Liver (tissue), 8 donors: ENCODE measurements at regions not wholly inside any gene's neighbourhood (a gene's known extent, or its start where the extent isn't known, plus 50 kb on each side); places are given as distances from the start of the nearest gene placed in this dataset.

Source experiments
- DNase-seq: peaks from one replicate; pipeline ENCODE4 v3.0.0-alpha.2; 2017; ENCODE audit warnings: low spot score
- H3K27ac ChIP-seq, 2 donors: one replicate each; pipeline ENCODE4 v1.7.0; 2013; ENCODE audit warnings: inconsistent platforms in 2 of 2, low read length in 2 of 2, control low read depth in 1 of 2, low read depth in 1 of 2, mild to moderate bottlenecking in 1 of 2
- H3K27me3 ChIP-seq, 4 donors: one replicate each; pipeline versions ENCODE4 v1.6.1 to v1.7.0; 2013; ENCODE audit warnings: low read length in 3 of 4, inconsistent platforms in 1 of 4, mild to moderate bottlenecking in 1 of 4, moderate library complexity in 1 of 4; ENCODE audit not compliant: control insufficient read depth in 4 of 4, insufficient read depth in 4 of 4
- H3K36me3 ChIP-seq, 4 donors: one replicate each; pipeline versions ENCODE4 v1.6.1 to v1.7.0; 2013; ENCODE audit warnings: low read length in 3 of 4, mild to moderate bottlenecking in 3 of 4, low read depth in 1 of 4, moderate library complexity in 1 of 4; ENCODE audit not compliant: control insufficient read depth in 4 of 4, insufficient read depth in 3 of 4
- H3K4me1 ChIP-seq, 4 donors: one replicate each; pipeline versions ENCODE4 v1.6.1 to v1.7.0; 2013; ENCODE audit warnings: low read length in 3 of 4, mild to moderate bottlenecking in 3 of 4, moderate library complexity in 1 of 4; ENCODE audit not compliant: control insufficient read depth in 4 of 4, insufficient read depth in 4 of 4
- H3K4me3 ChIP-seq, 3 donors: one replicate each; pipeline versions ENCODE4 v1.6.1 to v1.7.0; 2013; ENCODE audit warnings: low read length in 3 of 3, control low read depth in 1 of 3, low read depth in 1 of 3, mild to moderate bottlenecking in 1 of 3
- H3K9ac ChIP-seq, 2 donors: one replicate each; pipeline ENCODE4 v1.7.0; 2013; ENCODE audit warnings: low read length in 2 of 2, mild to moderate bottlenecking in 2 of 2, moderate library complexity in 2 of 2, control low read depth in 1 of 2, low read depth in 1 of 2
- H3K9me3 ChIP-seq, 4 donors: one replicate each; pipeline versions ENCODE4 v1.6.1 to v1.7.0; 2013; ENCODE audit warnings: low read length in 3 of 4; ENCODE audit not compliant: control insufficient read depth in 4 of 4
- FOXA1 ChIP-seq: IDR thresholded peaks from 2 replicates; pipeline ENCODE4 v1.6.1; 2016; ENCODE audit warnings: antibody characterized with exemption
- FOXA2 ChIP-seq: IDR thresholded peaks from 2 replicates; pipeline ENCODE4 v1.6.1; 2016; ENCODE audit warnings: antibody characterized with exemption
- GABPA ChIP-seq, 2 donors: IDR thresholded peaks in 1 of 2; conservative IDR thresholded peaks in 1 of 2; 2 replicates each; pipeline ENCODE4 v1.6.1; 2016; ENCODE audit warnings: antibody characterized with exemption in 2 of 2, mild to moderate bottlenecking in 1 of 2, moderate library complexity in 1 of 2
- HNF4A ChIP-seq, 2 donors: conservative IDR thresholded peaks; 2 replicates each; pipeline ENCODE4 v1.6.1; 2016; ENCODE audit warnings: antibody characterized with exemption in 2 of 2, mild to moderate bottlenecking in 2 of 2
- HNF4G ChIP-seq: IDR thresholded peaks from 2 replicates; pipeline ENCODE4 v1.6.1; 2016; ENCODE audit warnings: antibody characterized with exemption
- JUND ChIP-seq, 2 donors: IDR thresholded peaks; 2 replicates each; pipeline ENCODE4 v1.6.1; 2016; ENCODE audit warnings: antibody characterized with exemption in 2 of 2
- NR2F2 ChIP-seq: IDR thresholded peaks from 2 replicates; pipeline ENCODE4 v1.6.1; 2016; ENCODE audit warnings: antibody characterized with exemption
- RAD21 ChIP-seq, 2 donors: IDR thresholded peaks; 2 replicates each; pipeline ENCODE4 v1.6.1; 2016; ENCODE audit warnings: antibody characterized with exemption in 2 of 2, mild to moderate bottlenecking in 2 of 2
- RXRA ChIP-seq, 2 donors: IDR thresholded peaks; 2 replicates each; pipeline ENCODE4 v1.6.1; 2017 to 2018; ENCODE audit warnings: antibody characterized with exemption in 2 of 2, mild to moderate bottlenecking in 1 of 2
- SP1 ChIP-seq: IDR thresholded peaks from 2 replicates; pipeline ENCODE4 v1.6.1; 2018; ENCODE audit warnings: antibody characterized with exemption, mild to moderate bottlenecking
- TAF1 ChIP-seq: conservative IDR thresholded peaks from 2 replicates; pipeline ENCODE4 v1.6.1; 2016; ENCODE audit warnings: antibody characterized with exemption, mild to moderate bottlenecking
- WGBS: extraction: QIAGEN DNeasy Blood & Tissue Kit; methylation state at CpG from one replicate; pipeline ENCODE4 v1.1.7; 2013; 5-methylcytosine and 5-hydroxymethylcytosine counted together
- TF ChIP-seq, protein P1 (sequence below): IDR thresholded peaks from 2 replicates; pipeline ENCODE4 v1.6.1; 2016; ENCODE audit warnings: antibody characterized with exemption, mild to moderate bottlenecking
- TF ChIP-seq, protein P2 (sequence below): fragments of 150-350 bp; IDR thresholded peaks from 2 replicates; pipeline ENCODE4 v1.5.1; 2017; ENCODE audit warnings: improper control_type of control experiment, low read depth, low read length; ENCODE audit not compliant: missing input control
- TF ChIP-seq, protein P3 (sequence below): IDR thresholded peaks from 2 replicates; pipeline ENCODE4 v1.6.1; 2016; ENCODE audit warnings: antibody characterized with exemption
- TF ChIP-seq, protein P4 (sequence below): IDR thresholded peaks from 2 replicates; pipeline ENCODE4 v1.6.1; 2016; ENCODE audit warnings: antibody characterized with exemption
- TF ChIP-seq, protein P5 (sequence below): IDR thresholded peaks from 2 replicates; pipeline ENCODE4 v1.6.1; 2016; ENCODE audit warnings: antibody characterized with exemption
- donor health status: healthy.
- donor health status: healthy.
- donor health status: healthy.
- donor health status: healthy.
- donor health status: healthy.

DNA sequence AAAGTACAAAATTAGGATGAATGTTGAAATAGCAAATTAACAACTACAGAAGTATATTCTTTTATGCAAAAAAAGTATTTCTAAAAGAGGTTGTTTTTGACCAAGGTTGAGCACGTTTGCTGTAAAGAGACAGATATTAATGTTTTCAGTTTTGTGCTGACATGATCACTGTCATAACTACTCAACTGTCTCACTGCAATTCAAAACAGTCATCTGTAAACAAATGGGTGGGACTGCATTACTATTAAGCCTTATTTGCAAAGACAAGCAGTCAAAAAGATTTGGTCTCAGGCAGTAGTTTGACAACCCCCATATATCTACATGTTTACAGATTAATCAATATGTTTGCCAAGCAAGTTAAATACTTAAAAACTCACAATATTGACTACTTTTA lies 109.1 kb upstream of the ZNF385D start (continued):
- TF ChIP-seq, protein P1, sequence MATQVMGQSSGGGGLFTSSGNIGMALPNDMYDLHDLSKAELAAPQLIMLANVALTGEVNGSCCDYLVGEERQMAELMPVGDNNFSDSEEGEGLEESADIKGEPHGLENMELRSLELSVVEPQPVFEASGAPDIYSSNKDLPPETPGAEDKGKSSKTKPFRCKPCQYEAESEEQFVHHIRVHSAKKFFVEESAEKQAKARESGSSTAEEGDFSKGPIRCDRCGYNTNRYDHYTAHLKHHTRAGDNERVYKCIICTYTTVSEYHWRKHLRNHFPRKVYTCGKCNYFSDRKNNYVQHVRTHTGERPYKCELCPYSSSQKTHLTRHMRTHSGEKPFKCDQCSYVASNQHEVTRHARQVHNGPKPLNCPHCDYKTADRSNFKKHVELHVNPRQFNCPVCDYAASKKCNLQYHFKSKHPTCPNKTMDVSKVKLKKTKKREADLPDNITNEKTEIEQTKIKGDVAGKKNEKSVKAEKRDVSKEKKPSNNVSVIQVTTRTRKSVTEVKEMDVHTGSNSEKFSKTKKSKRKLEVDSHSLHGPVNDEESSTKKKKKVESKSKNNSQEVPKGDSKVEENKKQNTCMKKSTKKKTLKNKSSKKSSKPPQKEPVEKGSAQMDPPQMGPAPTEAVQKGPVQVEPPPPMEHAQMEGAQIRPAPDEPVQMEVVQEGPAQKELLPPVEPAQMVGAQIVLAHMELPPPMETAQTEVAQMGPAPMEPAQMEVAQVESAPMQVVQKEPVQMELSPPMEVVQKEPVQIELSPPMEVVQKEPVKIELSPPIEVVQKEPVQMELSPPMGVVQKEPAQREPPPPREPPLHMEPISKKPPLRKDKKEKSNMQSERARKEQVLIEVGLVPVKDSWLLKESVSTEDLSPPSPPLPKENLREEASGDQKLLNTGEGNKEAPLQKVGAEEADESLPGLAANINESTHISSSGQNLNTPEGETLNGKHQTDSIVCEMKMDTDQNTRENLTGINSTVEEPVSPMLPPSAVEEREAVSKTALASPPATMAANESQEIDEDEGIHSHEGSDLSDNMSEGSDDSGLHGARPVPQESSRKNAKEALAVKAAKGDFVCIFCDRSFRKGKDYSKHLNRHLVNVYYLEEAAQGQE, result no peak
- TF ChIP-seq, protein P2, sequence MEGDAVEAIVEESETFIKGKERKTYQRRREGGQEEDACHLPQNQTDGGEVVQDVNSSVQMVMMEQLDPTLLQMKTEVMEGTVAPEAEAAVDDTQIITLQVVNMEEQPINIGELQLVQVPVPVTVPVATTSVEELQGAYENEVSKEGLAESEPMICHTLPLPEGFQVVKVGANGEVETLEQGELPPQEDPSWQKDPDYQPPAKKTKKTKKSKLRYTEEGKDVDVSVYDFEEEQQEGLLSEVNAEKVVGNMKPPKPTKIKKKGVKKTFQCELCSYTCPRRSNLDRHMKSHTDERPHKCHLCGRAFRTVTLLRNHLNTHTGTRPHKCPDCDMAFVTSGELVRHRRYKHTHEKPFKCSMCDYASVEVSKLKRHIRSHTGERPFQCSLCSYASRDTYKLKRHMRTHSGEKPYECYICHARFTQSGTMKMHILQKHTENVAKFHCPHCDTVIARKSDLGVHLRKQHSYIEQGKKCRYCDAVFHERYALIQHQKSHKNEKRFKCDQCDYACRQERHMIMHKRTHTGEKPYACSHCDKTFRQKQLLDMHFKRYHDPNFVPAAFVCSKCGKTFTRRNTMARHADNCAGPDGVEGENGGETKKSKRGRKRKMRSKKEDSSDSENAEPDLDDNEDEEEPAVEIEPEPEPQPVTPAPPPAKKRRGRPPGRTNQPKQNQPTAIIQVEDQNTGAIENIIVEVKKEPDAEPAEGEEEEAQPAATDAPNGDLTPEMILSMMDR, result no peak
- TF ChIP-seq RXRA (IDR thresholded peaks at IDR 0.05), result no peak
- TF ChIP-seq HNF4G, result no peak
- TF ChIP-seq TAF1, result no peak

DNA sequence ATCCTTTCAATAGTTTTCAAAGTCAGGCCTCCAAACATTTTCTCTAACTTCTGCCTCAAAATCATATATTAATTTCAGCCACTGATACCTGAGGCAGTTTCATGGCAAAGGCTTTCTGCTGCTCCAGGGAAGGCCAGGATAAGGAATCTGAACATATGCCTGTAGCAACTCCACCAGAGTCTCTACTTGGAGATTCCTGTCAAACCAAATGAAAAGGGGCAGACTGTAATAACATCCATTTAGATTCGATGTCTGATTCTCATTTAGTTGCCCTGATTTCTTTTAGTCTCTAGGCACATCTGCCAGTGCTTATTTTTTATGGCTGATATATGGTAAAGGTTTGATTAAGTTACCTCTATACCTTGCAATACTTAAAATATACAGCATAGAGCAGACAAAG lies 109.6 kb upstream of the ZNF385D start:
- Histone ChIP-seq H3K4me3 (no peak overlapping the region), H3K9ac (no peak overlapping the region), H3K4me1 (no peaks in the 10 kb centered on the region), H3K36me3 (no peaks in the 10 kb centered on the region), H3K27me3 (no peaks in the 10 kb centered on the region), H3K9me3 (no peaks in the 10 kb centered on the region), H3K27ac (no peak overlapping the region)
- no peak for DNase-seq
- WGBS, result 86% methylated on average over 1 of the region's 1 CpG
- no peak for TF ChIP-seq HNF4A (conservative IDR thresholded peaks at IDR 0.05)
- no peak for TF ChIP-seq SP1
- TF ChIP-seq RAD21 (IDR thresholded peaks at IDR 0.05), result no peak
- no peak for TF ChIP-seq TAF1
- TF ChIP-seq JUND (IDR thresholded peaks at IDR 0.05), result no peak
- TF ChIP-seq, protein P3, sequence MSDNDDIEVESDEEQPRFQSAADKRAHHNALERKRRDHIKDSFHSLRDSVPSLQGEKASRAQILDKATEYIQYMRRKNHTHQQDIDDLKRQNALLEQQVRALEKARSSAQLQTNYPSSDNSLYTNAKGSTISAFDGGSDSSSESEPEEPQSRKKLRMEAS, result no peak

DNA sequence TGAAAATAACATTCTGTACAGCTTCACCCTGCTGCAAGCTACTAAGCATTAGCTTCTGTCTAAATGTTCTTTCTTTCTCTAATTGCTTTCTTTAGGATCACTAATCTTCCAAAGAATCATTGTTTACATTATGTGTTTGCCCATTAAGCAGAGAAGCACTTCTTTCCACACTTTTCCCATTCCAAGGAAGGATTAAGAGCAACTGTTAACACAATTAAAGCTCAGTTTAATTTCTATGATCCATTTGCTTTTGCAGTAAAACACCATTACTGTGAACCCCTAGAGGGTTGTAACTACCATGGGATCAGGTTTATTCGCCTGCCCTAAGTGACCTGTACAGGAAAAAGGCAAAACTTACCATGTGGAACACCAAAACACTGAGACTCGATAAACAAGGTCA lies 125.8 kb upstream of the ZNF385D start:
- WGBS, result 66% methylated on average over 2 of the region's 2 CpGs
- Histone ChIP-seq H3K27ac (no peak overlapping the region), H3K4me3 (no peak overlapping the region), H3K27me3 (no peaks in the 10 kb centered on the region), H3K36me3 (no peaks in the 10 kb centered on the region), H3K4me1 (no peaks in the 10 kb centered on the region), H3K9ac (no peak overlapping the region), H3K9me3 (no peaks in the 10 kb centered on the region)
- DNase-seq, result no peak
- TF ChIP-seq NR2F2 (no peak), TAF1 (no peak), HNF4A (conservative IDR thresholded peaks at IDR 0.05) (no peak), HNF4G (no peak), FOXA2 (no peak), RXRA (IDR thresholded peaks at IDR 0.05) (no peak), FOXA1 (no peak), GABPA (IDR thresholded peaks at IDR 0.05 in 1 of 2, conservative IDR thresholded peaks at IDR 0.05 in 1 of 2) (no peak), JUND (IDR thresholded peaks at IDR 0.05) (no peak), SP1 (no peak)
- TF ChIP-seq, protein P4, sequence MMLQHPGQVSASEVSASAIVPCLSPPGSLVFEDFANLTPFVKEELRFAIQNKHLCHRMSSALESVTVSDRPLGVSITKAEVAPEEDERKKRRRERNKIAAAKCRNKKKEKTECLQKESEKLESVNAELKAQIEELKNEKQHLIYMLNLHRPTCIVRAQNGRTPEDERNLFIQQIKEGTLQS, result no peak
- TF ChIP-seq, protein P2, result no peak
- TF ChIP-seq, protein P1, result no peak
- TF ChIP-seq, protein P3, result no peak
- TF ChIP-seq, protein P5, sequence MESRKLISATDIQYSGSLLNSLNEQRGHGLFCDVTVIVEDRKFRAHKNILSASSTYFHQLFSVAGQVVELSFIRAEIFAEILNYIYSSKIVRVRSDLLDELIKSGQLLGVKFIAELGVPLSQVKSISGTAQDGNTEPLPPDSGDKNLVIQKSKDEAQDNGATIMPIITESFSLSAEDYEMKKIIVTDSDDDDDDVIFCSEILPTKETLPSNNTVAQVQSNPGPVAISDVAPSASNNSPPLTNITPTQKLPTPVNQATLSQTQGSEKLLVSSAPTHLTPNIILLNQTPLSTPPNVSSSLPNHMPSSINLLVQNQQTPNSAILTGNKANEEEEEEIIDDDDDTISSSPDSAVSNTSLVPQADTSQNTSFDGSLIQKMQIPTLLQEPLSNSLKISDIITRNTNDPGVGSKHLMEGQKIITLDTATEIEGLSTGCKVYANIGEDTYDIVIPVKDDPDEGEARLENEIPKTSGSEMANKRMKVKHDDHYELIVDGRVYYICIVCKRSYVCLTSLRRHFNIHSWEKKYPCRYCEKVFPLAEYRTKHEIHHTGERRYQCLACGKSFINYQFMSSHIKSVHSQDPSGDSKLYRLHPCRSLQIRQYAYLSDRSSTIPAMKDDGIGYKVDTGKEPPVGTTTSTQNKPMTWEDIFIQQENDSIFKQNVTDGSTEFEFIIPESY, result no peak
